Keratinocyte (primary cell): ENCODE measurements at regions not wholly inside any gene's neighbourhood (a gene's known extent, or its start where the extent isn't known, plus 50 kb on each side); places are given as distances from the start of the nearest gene placed in this dataset.

ENCODE experiments used
- CTCF ChIP-seq, 3 experiments: IDR thresholded peaks in 1 of 3; conservative IDR thresholded peaks in 1 of 3; optimal IDR thresholded peaks in 1 of 3; 2 replicates in 2 of 3; 3 replicates in 1 of 3; pipeline versions ENCODE3 to v1.5.1; 2011; ENCODE audit warnings: low read length in 3 of 3, mild to moderate bottlenecking in 3 of 3, moderate library complexity in 2 of 3, control low read depth in 1 of 3, inconsistent platforms in 1 of 3; ENCODE audit not compliant: insufficient read depth in 2 of 3; ENCODE audit errors: extremely low read depth in 1 of 3
- EZH2 ChIP-seq: IDR thresholded peaks from one replicate; pipeline ENCODE4 v1.6.1; 2012; ENCODE audit warnings: inconsistent platforms, mild to moderate bottlenecking, low read length, moderate library complexity

DNA sequence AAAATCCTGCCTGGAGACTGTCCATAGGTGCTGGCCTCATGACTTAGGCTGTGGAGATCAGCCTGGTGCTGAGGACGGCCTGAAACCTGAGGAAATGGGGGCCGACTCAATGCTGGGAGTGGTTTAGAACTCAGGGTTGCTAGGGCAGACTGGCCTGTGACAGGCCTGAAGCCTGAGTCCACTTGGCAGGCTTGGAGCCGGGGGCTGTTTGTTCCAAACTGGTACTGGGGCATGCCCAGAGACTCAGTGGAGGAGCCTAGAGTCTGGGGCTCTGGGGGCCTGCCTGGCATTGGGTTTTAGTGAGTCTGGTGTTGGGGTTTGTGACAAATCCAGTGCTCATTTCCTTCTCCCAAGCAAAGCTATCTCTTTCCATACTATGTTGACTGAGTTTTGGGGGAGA is 489.7 kb upstream of the CNKSR2 start:
- no peak for TF ChIP-seq CTCF (optimal IDR thresholded peaks at IDR 0.05 in 1 of 3, IDR thresholded peaks at IDR 0.05 in 1 of 3, conservative IDR thresholded peaks at IDR 0.05 in 1 of 3; ENCODE audit: extremely low read depth in 1 of 3, insufficient read depth in 2 of 3, low read length in 3 of 3)
- no peak for TF ChIP-seq EZH2
